Cardiac fibroblast (primary cell): ENCODE measurements at regions not wholly inside any gene's neighbourhood (a gene's known extent, or its start where the extent isn't known, plus 50 kb on each side); places are given as distances from the start of the nearest gene placed in this dataset.

Source experiments
- DNase-seq, 2 donors: peaks; one replicate each; pipeline versions ENCODE4 v3.0.0 to v3.0.0-alpha.2; 2010; ENCODE audit warnings: low read depth in 2 of 2
- H3K4me3 ChIP-seq, 2 donors: replicated peaks in 1 of 2; 1 replicate in 1 of 2; 2 replicates in 1 of 2; pipeline ENCODE4 v1.5.1; 2011; ENCODE audit warnings: low read depth in 2 of 2, low read length in 2 of 2, mild to moderate bottlenecking in 2 of 2, moderate library complexity in 1 of 2
- TF ChIP-seq, protein P1 (sequence below): IDR thresholded peaks from one replicate; pipeline ENCODE4 v1.5.1; 2011; ENCODE audit warnings: low read depth, mild to moderate bottlenecking, low read length, inconsistent platforms

DNA sequence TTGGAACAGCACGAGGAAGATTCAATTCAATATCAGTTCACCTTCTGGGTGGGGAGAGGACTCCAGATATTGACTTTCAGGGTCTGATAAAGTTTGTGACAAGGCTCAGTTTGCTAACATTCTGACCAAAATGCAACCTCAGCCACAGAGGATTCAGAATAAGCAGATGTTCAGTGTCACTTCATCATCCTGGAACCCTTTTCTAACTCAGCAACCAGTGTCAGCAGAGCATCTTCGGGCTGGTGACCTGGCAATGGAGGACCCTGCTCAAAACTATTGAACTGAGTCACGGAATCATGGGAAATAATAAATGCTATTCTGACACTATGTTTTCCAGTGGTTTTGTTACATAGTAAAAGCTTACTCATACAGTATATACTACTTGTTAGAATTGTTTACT lies 433.4 kb upstream of the CFAP20DC start:
- no peak for DNase-seq

DNA sequence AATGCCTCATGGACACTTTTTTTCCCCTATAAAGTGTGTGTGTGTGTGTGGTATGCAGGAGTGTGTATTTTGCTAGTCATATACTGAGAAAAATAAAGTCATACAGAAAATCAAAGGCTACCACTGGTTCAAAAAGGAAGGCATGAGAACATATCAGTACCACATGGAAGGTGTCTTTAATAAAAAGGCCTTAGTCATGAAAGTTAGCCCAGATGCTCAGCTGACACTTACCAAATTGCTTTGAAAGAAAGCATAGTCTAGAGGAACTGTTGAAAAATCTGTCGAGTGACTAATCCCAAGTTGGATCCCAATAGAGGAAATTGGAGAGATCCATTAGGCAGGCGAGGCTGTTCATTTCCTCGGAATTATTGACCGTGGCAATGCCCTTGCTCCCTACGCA lies 432.9 kb upstream of the CFAP20DC start:
- TF ChIP-seq, protein P1, sequence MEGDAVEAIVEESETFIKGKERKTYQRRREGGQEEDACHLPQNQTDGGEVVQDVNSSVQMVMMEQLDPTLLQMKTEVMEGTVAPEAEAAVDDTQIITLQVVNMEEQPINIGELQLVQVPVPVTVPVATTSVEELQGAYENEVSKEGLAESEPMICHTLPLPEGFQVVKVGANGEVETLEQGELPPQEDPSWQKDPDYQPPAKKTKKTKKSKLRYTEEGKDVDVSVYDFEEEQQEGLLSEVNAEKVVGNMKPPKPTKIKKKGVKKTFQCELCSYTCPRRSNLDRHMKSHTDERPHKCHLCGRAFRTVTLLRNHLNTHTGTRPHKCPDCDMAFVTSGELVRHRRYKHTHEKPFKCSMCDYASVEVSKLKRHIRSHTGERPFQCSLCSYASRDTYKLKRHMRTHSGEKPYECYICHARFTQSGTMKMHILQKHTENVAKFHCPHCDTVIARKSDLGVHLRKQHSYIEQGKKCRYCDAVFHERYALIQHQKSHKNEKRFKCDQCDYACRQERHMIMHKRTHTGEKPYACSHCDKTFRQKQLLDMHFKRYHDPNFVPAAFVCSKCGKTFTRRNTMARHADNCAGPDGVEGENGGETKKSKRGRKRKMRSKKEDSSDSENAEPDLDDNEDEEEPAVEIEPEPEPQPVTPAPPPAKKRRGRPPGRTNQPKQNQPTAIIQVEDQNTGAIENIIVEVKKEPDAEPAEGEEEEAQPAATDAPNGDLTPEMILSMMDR, result no peak
- DNase-seq, result no peak
- H3K4me3 ChIP-seq, result no peak overlapping the region

More for the DNA sequence above, 433.4 kb upstream of the CFAP20DC start:
- TF ChIP-seq, protein P1, result no peak
- no peak overlapping the region for H3K4me3 ChIP-seq

DNA sequence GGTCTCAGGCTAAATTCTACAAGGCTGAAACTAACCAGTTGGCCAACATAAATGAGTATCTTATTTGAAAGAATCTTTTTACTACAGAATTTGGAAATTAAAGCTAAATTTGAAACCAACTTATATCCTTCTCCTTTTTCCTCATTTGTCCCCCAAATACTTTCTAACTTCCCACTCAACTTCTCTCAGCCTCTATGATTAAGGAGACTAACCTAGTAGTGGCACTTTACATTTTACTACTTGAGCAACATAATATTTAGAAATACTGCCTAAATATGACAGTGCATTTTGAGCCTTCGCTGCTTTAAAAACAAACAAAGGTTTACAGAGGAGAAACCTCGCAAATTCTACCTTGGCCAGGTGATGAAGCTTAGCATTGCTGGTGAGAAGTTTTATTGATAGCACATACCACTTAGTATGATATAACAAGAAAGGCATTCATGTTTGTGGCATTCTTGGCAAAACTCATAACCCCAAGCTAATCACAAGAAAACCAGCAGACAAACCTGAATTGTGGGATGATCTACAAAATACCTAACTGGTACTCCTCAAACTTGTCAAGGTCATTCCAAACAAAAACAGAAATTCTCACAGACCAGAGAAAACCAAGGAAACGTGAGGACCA lies 432.1 kb upstream of the CFAP20DC start:
- H3K4me3 ChIP-seq, result no peak overlapping the region
- DNase-seq, result no peak
- TF ChIP-seq, protein P1, result no peak

DNA sequence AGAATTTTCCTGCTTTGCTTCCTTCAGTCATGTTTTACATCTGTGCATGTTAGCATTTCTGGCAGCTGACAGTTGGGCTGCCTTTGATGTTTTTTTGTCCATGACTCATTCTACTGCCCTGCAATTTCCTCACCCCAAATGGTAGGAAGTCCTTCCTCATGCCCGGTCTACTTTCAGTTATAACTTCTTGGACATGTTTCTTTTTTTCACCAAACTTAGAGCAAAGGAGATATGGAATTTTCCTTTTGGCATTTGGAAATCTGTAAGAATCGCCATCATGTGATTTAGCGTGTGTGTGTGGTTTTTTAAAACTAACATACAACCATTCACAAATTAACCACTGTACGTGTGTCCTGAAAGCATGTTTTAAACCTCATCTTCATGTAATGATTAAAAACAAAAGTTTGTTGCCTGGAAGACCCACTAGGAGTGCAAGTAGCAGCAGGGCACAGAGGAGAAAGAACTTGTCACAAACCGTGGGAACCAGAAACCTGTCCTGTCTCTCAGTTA lies 430.7 kb upstream of the CFAP20DC start:
- TF ChIP-seq, protein P1, result no peak
- peak; percentile 46 to 54 for DNase-seq
- no peak overlapping the region for H3K4me3 ChIP-seq

GRCh38 chr3:59473636-59474035 lies 423.8 kb upstream of the CFAP20DC start:
- DNase-seq, result no peak
- H3K4me3 ChIP-seq, result no peak overlapping the region
- TF ChIP-seq, protein P1, result no peak

- H3K4me3 ChIP-seq, result no peak overlapping the region
- TF ChIP-seq, protein P1, result no peak
- no peak for DNase-seq
Measured at GRCh38 chr3:59472541-59472940, 422.7 kb upstream of the CFAP20DC start.
